ENCODE measurements at regions not wholly inside any gene's neighbourhood (a gene's known extent, or its start where the extent isn't known, plus 50 kb on each side); places are given as distances from the start of the nearest gene placed in this dataset.

DNA sequence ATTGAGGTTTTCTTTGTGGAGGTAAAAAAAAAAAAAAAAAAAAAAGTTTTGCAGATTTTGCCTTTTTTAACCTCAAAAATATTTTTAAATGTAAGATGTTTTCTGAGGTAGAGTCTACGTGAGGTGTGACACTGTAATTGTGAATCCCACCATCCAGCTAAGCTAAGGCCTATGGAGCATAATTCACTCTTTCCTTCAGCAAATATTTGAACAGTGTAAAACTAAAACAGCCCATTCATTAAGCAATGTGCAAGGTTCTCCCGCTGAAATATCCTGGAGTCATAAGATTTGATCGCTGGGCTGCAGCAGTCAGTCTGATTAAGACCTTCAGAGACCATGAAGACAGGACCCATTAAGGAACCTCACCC lies 105.1 kb downstream of the HNRNPLL start:
- Histone ChIP-seq H3K4me3 (ENCODE audit: low read length in 2 of 2) (no peak overlapping the region), H3K4me1 (ENCODE audit: control insufficient read depth in 2 of 2, insufficient read depth in 2 of 2, low read length in 2 of 2) (no peaks in the 10 kb centered on the region), H3K36me3 (ENCODE audit: control insufficient read depth in 2 of 2, insufficient read depth in 2 of 2, low read length in 2 of 2) (no peaks in the 10 kb centered on the region), H3K9me3 (ENCODE audit: control insufficient read depth in 2 of 2, low read length in 2 of 2) (no peaks in the 10 kb centered on the region), H3K9ac (ENCODE audit: low read depth in 1 of 2, low read length in 2 of 2) (no peak overlapping the region), H3K27me3 (ENCODE audit: control insufficient read depth in 2 of 2, insufficient read depth in 2 of 2, low read length in 2 of 2) (no peaks in the 10 kb centered on the region), H3K27ac (ENCODE audit: low read depth in 2 of 2, low read length in 2 of 2) (no peak overlapping the region)

- no peak overlapping the region for H3K4me3 ChIP-seq (ENCODE audit: low read length in 2 of 2)
- H3K27me3 ChIP-seq (ENCODE audit: control insufficient read depth in 2 of 2, insufficient read depth in 2 of 2, low read length in 2 of 2) = no peaks in the 10 kb centered on the region
- H3K9me3 ChIP-seq (ENCODE audit: control insufficient read depth in 2 of 2, low read length in 2 of 2) = no peaks in the 10 kb centered on the region
- H3K36me3 ChIP-seq (ENCODE audit: control insufficient read depth in 2 of 2, insufficient read depth in 2 of 2, low read length in 2 of 2) = no peaks in the 10 kb centered on the region
- H3K27ac ChIP-seq (ENCODE audit: low read depth in 2 of 2, low read length in 2 of 2) = no peak overlapping the region
- H3K4me1 ChIP-seq (ENCODE audit: control insufficient read depth in 2 of 2, insufficient read depth in 2 of 2, low read length in 2 of 2) = no peaks in the 10 kb centered on the region
- H3K9ac ChIP-seq (ENCODE audit: low read depth in 1 of 2, low read length in 2 of 2) = no peak overlapping the region
Measured at GRCh38 chr2:38496927-38497669, 105.6 kb downstream of the HNRNPLL start.

DNA sequence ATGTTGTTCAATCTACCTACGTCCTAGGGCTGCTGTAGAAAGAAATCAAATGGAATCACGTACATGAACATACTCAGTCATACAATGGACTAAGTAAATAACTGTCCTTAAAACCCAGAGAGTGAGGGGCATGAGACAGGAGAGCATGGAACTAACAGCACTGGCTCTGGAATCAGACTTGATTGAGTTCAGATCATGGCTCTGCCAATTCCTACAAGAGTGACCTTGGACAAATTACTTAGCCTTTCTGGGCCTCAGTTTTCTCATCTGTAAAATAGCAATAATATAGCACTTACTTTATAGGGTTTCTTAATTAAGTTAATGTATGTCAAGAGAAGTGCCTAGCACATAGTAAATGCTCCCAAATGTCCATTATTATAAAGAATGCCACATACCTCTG lies 106.8 kb downstream of the HNRNPLL start:
- Histone ChIP-seq H3K27ac (ENCODE audit: low read depth in 2 of 2, low read length in 2 of 2) (no peak overlapping the region), H3K4me1 (ENCODE audit: control insufficient read depth in 2 of 2, insufficient read depth in 2 of 2, low read length in 2 of 2) (no peaks in the 10 kb centered on the region), H3K9me3 (ENCODE audit: control insufficient read depth in 2 of 2, low read length in 2 of 2) (no peaks in the 10 kb centered on the region), H3K4me3 (ENCODE audit: low read length in 2 of 2) (no peak overlapping the region), H3K36me3 (ENCODE audit: control insufficient read depth in 2 of 2, insufficient read depth in 2 of 2, low read length in 2 of 2) (no peaks in the 10 kb centered on the region), H3K9ac (ENCODE audit: low read depth in 1 of 2, low read length in 2 of 2) (no peak overlapping the region), H3K27me3 (ENCODE audit: control insufficient read depth in 2 of 2, insufficient read depth in 2 of 2, low read length in 2 of 2) (no peaks in the 10 kb centered on the region)

GRCh38 chr2:38494394-38494793 lies 108.3 kb downstream of the HNRNPLL start:
- H3K9me3 ChIP-seq (ENCODE audit: control insufficient read depth in 2 of 2, low read length in 2 of 2) = no peaks in the 10 kb centered on the region
- no peak overlapping the region for H3K9ac ChIP-seq (ENCODE audit: low read depth in 1 of 2, low read length in 2 of 2)
- H3K27ac ChIP-seq (ENCODE audit: low read depth in 2 of 2, low read length in 2 of 2) = no peak overlapping the region
- H3K4me1 ChIP-seq (ENCODE audit: control insufficient read depth in 2 of 2, insufficient read depth in 2 of 2, low read length in 2 of 2) = no peaks in the 10 kb centered on the region
- no peaks in the 10 kb centered on the region for H3K27me3 ChIP-seq (ENCODE audit: control insufficient read depth in 2 of 2, insufficient read depth in 2 of 2, low read length in 2 of 2)
- H3K36me3 ChIP-seq (ENCODE audit: control insufficient read depth in 2 of 2, insufficient read depth in 2 of 2, low read length in 2 of 2) = no peaks in the 10 kb centered on the region
- H3K4me3 ChIP-seq (ENCODE audit: low read length in 2 of 2) = no peak overlapping the region

GRCh38 chr2:38492042-38492615 lies 110.6 kb downstream of the HNRNPLL start:
- Histone ChIP-seq H3K9ac (ENCODE audit: low read depth in 1 of 2, low read length in 2 of 2) (no peak overlapping the region), H3K4me3 (ENCODE audit: low read length in 2 of 2) (no peak overlapping the region), H3K36me3 (ENCODE audit: control insufficient read depth in 2 of 2, insufficient read depth in 2 of 2, low read length in 2 of 2) (no peaks in the 10 kb centered on the region), H3K4me1 (ENCODE audit: control insufficient read depth in 2 of 2, insufficient read depth in 2 of 2, low read length in 2 of 2) (no peaks in the 10 kb centered on the region), H3K27me3 (ENCODE audit: control insufficient read depth in 2 of 2, insufficient read depth in 2 of 2, low read length in 2 of 2) (no peaks in the 10 kb centered on the region), H3K27ac (ENCODE audit: low read depth in 2 of 2, low read length in 2 of 2) (no peak overlapping the region), H3K9me3 (ENCODE audit: control insufficient read depth in 2 of 2, low read length in 2 of 2) (no peaks in the 10 kb centered on the region)

DNA sequence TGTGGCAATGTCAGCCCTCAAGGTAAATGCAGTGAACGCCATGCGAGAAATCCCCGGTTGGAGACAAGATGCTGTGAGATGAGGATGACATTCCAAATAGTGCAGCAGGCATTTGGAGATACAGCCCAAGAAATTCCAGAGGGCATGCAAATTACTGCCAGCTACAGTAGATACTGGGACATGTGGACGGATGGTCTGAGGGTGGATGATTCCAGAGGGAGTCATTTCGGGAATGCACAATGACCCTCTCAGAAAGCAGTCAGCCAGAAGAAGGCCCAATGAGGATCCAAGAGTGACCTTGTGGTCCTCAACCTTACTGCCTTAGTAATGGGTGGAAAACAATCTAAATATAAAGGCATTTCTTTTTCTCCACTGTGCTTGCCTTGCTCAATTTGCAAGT lies 111.3 kb downstream of the HNRNPLL start:
- no peak overlapping the region for H3K4me3 ChIP-seq (ENCODE audit: low read length in 2 of 2)
- no peaks in the 10 kb centered on the region for H3K27me3 ChIP-seq (ENCODE audit: control insufficient read depth in 2 of 2, insufficient read depth in 2 of 2, low read length in 2 of 2)
- H3K9me3 ChIP-seq (ENCODE audit: control insufficient read depth in 2 of 2, low read length in 2 of 2) = no peaks in the 10 kb centered on the region
- H3K9ac ChIP-seq (ENCODE audit: low read depth in 1 of 2, low read length in 2 of 2) = no peak overlapping the region
- H3K36me3 ChIP-seq (ENCODE audit: control insufficient read depth in 2 of 2, insufficient read depth in 2 of 2, low read length in 2 of 2) = no peaks in the 10 kb centered on the region
- no peak overlapping the region for H3K27ac ChIP-seq (ENCODE audit: low read depth in 2 of 2, low read length in 2 of 2)
- H3K4me1 ChIP-seq (ENCODE audit: control insufficient read depth in 2 of 2, insufficient read depth in 2 of 2, low read length in 2 of 2) = no peaks in the 10 kb centered on the region

GRCh38 chr2:38489846-38490245 lies 112.8 kb upstream of the ATL2 start:
- Histone ChIP-seq H3K27ac (ENCODE audit: low read depth in 2 of 2, low read length in 2 of 2) (no peak overlapping the region), H3K9ac (ENCODE audit: low read depth in 1 of 2, low read length in 2 of 2) (no peak overlapping the region), H3K36me3 (ENCODE audit: control insufficient read depth in 2 of 2, insufficient read depth in 2 of 2, low read length in 2 of 2) (no peaks in the 10 kb centered on the region), H3K27me3 (ENCODE audit: control insufficient read depth in 2 of 2, insufficient read depth in 2 of 2, low read length in 2 of 2) (no peaks in the 10 kb centered on the region), H3K4me1 (ENCODE audit: control insufficient read depth in 2 of 2, insufficient read depth in 2 of 2, low read length in 2 of 2) (no peaks in the 10 kb centered on the region), H3K9me3 (ENCODE audit: control insufficient read depth in 2 of 2, low read length in 2 of 2) (no peaks in the 10 kb centered on the region), H3K4me3 (ENCODE audit: low read length in 2 of 2) (no peak overlapping the region)

GRCh38 chr2:38487852-38488251 lies 110.8 kb upstream of the ATL2 start:
- H3K4me3 ChIP-seq (ENCODE audit: low read length in 2 of 2) = no peak overlapping the region
- no peaks in the 10 kb centered on the region for H3K9me3 ChIP-seq (ENCODE audit: control insufficient read depth in 2 of 2, low read length in 2 of 2)
- no peak overlapping the region for H3K9ac ChIP-seq (ENCODE audit: low read depth in 1 of 2, low read length in 2 of 2)
- no peaks in the 10 kb centered on the region for H3K27me3 ChIP-seq (ENCODE audit: control insufficient read depth in 2 of 2, insufficient read depth in 2 of 2, low read length in 2 of 2)
- H3K27ac ChIP-seq (ENCODE audit: low read depth in 2 of 2, low read length in 2 of 2) = no peak overlapping the region
- H3K4me1 ChIP-seq (ENCODE audit: control insufficient read depth in 2 of 2, insufficient read depth in 2 of 2, low read length in 2 of 2) = no peaks in the 10 kb centered on the region
- no peaks in the 10 kb centered on the region for H3K36me3 ChIP-seq (ENCODE audit: control insufficient read depth in 2 of 2, insufficient read depth in 2 of 2, low read length in 2 of 2)

GRCh38 chr2:38486213-38487026 lies 109.3 kb upstream of the ATL2 start:
- no peak overlapping the region for H3K9ac ChIP-seq (ENCODE audit: low read depth in 1 of 2, low read length in 2 of 2)
- no peaks in the 10 kb centered on the region for H3K4me1 ChIP-seq (ENCODE audit: control insufficient read depth in 2 of 2, insufficient read depth in 2 of 2, low read length in 2 of 2)
- no peaks in the 10 kb centered on the region for H3K36me3 ChIP-seq (ENCODE audit: control insufficient read depth in 2 of 2, insufficient read depth in 2 of 2, low read length in 2 of 2)
- no peak overlapping the region for H3K4me3 ChIP-seq (ENCODE audit: low read length in 2 of 2)
- no peak overlapping the region for H3K27ac ChIP-seq (ENCODE audit: low read depth in 2 of 2, low read length in 2 of 2)
- H3K9me3 ChIP-seq (ENCODE audit: control insufficient read depth in 2 of 2, low read length in 2 of 2) = no peaks in the 10 kb centered on the region
- H3K27me3 ChIP-seq (ENCODE audit: control insufficient read depth in 2 of 2, insufficient read depth in 2 of 2, low read length in 2 of 2) = no peaks in the 10 kb centered on the region

DNA sequence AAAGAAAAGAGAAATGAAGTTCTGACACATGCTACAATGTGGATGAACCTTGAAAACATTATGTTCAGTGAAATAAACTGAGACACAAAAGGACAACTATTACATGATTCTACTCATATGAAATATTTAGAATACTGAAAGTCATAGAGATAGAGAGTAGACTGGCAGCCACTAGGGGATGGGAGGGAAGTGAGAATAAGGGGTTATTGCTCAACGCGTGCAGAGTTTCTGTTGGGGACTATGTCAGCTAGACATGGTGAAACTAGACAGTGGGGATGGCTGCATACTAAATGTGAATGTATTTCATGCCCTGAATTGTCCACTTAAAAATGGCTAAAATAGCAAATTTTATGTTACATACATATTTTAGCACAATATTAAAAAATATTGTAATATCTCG lies 108.7 kb upstream of the ATL2 start:
- H3K4me3 ChIP-seq (ENCODE audit: low read length in 2 of 2) = no peak overlapping the region
- no peaks in the 10 kb centered on the region for H3K36me3 ChIP-seq (ENCODE audit: control insufficient read depth in 2 of 2, insufficient read depth in 2 of 2, low read length in 2 of 2)
- no peak overlapping the region for H3K27ac ChIP-seq (ENCODE audit: low read depth in 2 of 2, low read length in 2 of 2)
- H3K27me3 ChIP-seq (ENCODE audit: control insufficient read depth in 2 of 2, insufficient read depth in 2 of 2, low read length in 2 of 2) = no peaks in the 10 kb centered on the region
- H3K4me1 ChIP-seq (ENCODE audit: control insufficient read depth in 2 of 2, insufficient read depth in 2 of 2, low read length in 2 of 2) = no peaks in the 10 kb centered on the region
- no peak overlapping the region for H3K9ac ChIP-seq (ENCODE audit: low read depth in 1 of 2, low read length in 2 of 2)
- peaks cover 2 to 4% of the 10 kb centered on the region in 2 donors for H3K9me3 ChIP-seq (ENCODE audit: control insufficient read depth in 2 of 2, low read length in 2 of 2)

Measured in mucosa of rectum (tissue), 2 donors.